ENCODE measurements at regions not wholly inside any gene's neighbourhood (a gene's known extent, or its start where the extent isn't known, plus 50 kb on each side); places are given as distances from the start of the nearest gene placed in this dataset.

DNA sequence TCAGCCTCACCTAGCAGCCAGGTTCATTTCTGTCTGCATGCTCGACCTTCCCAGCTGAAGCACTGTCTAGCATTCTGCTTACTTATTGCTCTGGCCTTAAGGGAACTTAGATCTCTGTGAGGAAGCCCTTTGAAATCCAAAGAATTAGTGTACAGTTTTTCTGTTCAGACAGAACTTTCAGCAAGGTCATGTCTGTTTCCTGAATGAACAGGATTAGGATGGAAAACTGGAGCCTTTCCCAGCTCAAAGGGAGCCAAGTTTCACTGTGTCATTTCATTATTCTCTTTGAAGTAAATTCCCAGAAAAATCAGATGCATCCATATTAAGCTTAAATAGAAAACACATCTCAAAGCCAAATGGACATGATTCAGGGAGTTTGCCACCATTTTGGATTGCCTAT lies 457.3 kb upstream of the KCNMB2 start:
- Mint-ChIP-seq H3K9me3 (no peaks in the 10 kb centered on the region), H3K27me3 (ENCODE audit: low read depth) (no peaks in the 10 kb centered on the region), H3K27ac (no peak overlapping the region), H3K4me3 (no peak overlapping the region), H3K36me3 (ENCODE audit: low read depth) (no peaks in the 10 kb centered on the region), H3K4me1 (ENCODE audit: low read depth) (peaks cover 25% of the 10 kb centered on the region)
- no peak for DNase-seq
- CTCF ChIA-PET, result interaction anchor here (0.8 to 1.1 kb wide), 2 partner anchors 14 to 20 kb away, joined by 4 read pairs; no protein-coding TSS in a partner anchor
- intact Hi-C loops (cut with micrococcal nuclease), result no loop called here

GRCh38 chr3:178079966-178080365 lies 456.3 kb upstream of the KCNMB2 start:
- DNase-seq, result no peak
- Mint-ChIP-seq H3K4me3 (no peak overlapping the region), H3K9me3 (no peaks in the 10 kb centered on the region), H3K36me3 (ENCODE audit: low read depth) (no peaks in the 10 kb centered on the region), H3K4me1 (ENCODE audit: low read depth) (peaks cover 33% of the 10 kb centered on the region), H3K27me3 (ENCODE audit: low read depth) (no peaks in the 10 kb centered on the region), H3K27ac (no peak overlapping the region)
- CTCF ChIA-PET, result no interaction called here
- intact Hi-C loops (cut with micrococcal nuclease), result no loop called here

- no peak for DNase-seq
- Mint-ChIP-seq H3K27ac (no peak overlapping the region), H3K9me3 (no peaks in the 10 kb centered on the region), H3K27me3 (ENCODE audit: low read depth) (no peaks in the 10 kb centered on the region), H3K4me3 (no peak overlapping the region), H3K4me1 (ENCODE audit: low read depth) (peaks cover 41% of the 10 kb centered on the region), H3K36me3 (ENCODE audit: low read depth) (no peaks in the 10 kb centered on the region)
- CTCF ChIA-PET, result no interaction called here
- intact Hi-C loops (cut with micrococcal nuclease), result no loop called here
Measured at GRCh38 chr3:178082326-178082906, 453.8 kb upstream of the KCNMB2 start.

- no peaks in the 10 kb centered on the region for H3K9me3 Mint-ChIP-seq
- no peak overlapping the region for H3K4me3 Mint-ChIP-seq
- H3K4me1 Mint-ChIP-seq (ENCODE audit: low read depth), result peaks cover 41% of the 10 kb centered on the region
- no peak overlapping the region for H3K27ac Mint-ChIP-seq
- no peaks in the 10 kb centered on the region for H3K36me3 Mint-ChIP-seq (ENCODE audit: low read depth)
- intact Hi-C loops (cut with micrococcal nuclease), result loop anchor here (2.0 kb wide), 1 partner anchor 81 kb away; no protein-coding TSS in a partner anchor
- no peaks in the 10 kb centered on the region for H3K27me3 Mint-ChIP-seq (ENCODE audit: low read depth)
- CTCF ChIA-PET, result interaction anchor here (0.7 to 1.5 kb wide), 5 partner anchors 9 to 323 kb away, joined by 3 to 4 read pairs (median 3); no protein-coding TSS in a partner anchor
- DNase-seq, result peak; percentile 9
Measured at GRCh38 chr3:178083906-178084866, 452.1 kb upstream of the KCNMB2 start.

DNA sequence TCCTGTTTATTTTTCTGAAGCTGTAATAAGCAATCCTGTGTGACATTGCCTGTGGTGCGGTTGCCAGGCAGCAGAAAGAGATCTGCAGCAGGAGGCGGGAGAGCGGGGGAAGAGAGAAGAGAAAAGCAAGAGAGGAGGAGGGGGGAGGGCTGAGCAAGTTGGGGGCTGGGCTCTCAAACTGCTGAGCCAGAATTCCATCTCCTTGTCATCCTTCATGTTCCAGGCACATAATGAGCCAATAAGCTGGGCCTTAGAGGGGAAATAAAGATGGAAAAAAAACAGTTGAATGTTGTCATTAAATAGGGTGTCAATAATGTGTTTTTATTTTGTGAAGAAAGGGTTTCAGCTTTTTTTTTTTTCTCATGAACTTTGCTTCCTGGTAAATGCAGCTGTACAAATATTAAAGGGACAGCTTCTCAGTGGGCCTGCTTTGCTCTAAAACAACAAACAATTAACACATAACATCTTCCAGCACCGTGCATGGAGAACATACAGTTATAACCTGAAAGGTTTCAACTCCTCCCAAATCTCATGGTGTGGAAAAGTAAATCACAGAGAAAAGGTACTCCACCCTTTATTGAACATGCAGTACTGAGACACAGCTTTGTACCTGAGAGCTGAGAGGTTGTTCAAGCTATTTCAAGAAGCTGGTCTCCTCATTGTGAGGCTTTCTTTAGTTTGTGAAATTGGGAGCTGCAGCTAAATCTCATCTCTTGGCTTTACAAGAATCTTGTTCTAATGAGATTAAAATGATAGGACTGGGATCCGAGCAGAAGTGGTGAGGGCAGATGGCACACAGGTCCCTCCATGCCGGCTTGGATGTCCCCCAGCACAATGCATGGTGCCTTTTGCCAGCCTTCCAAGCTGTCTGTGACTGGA lies 451.1 kb upstream of the KCNMB2 start:
- H3K36me3 Mint-ChIP-seq (ENCODE audit: low read depth), result no peaks in the 10 kb centered on the region
- no peak overlapping the region for H3K4me3 Mint-ChIP-seq
- peak; percentile 71 for DNase-seq

GRCh38 chr3:178085817-178086123 lies 450.5 kb upstream of the KCNMB2 start:
- DNase-seq, result no peak
- intact Hi-C loops (cut with micrococcal nuclease), result loop anchor here (2.0 kb wide), 1 partner anchor 83 kb away; no protein-coding TSS in a partner anchor
- CTCF ChIA-PET, result no interaction called here
- H3K4me1 Mint-ChIP-seq (ENCODE audit: low read depth), result peaks cover 35% of the 10 kb centered on the region
- H3K4me3 Mint-ChIP-seq, result no peak overlapping the region
- H3K27me3 Mint-ChIP-seq (ENCODE audit: low read depth), result no peaks in the 10 kb centered on the region
- H3K9me3 Mint-ChIP-seq, result no peaks in the 10 kb centered on the region
- no peaks in the 10 kb centered on the region for H3K36me3 Mint-ChIP-seq (ENCODE audit: low read depth)
- H3K27ac Mint-ChIP-seq, result no peak overlapping the region

More for the DNA sequence above, 451.1 kb upstream of the KCNMB2 start:
- intact Hi-C loops (cut with micrococcal nuclease), result loop anchor here (2.0 kb wide), 1 partner anchor 82 kb away; no protein-coding TSS in a partner anchor
- Mint-ChIP-seq H3K27ac (no peak overlapping the region), H3K27me3 (ENCODE audit: low read depth) (no peaks in the 10 kb centered on the region), H3K4me1 (ENCODE audit: low read depth) (peaks cover 37% of the 10 kb centered on the region), H3K9me3 (no peaks in the 10 kb centered on the region)
- CTCF ChIA-PET, result interaction anchor here (1.1 to 1.5 kb wide), 4 partner anchors 8 to 324 kb away, joined by 3 to 4 read pairs (median 3); no protein-coding TSS in a partner anchor

DNA sequence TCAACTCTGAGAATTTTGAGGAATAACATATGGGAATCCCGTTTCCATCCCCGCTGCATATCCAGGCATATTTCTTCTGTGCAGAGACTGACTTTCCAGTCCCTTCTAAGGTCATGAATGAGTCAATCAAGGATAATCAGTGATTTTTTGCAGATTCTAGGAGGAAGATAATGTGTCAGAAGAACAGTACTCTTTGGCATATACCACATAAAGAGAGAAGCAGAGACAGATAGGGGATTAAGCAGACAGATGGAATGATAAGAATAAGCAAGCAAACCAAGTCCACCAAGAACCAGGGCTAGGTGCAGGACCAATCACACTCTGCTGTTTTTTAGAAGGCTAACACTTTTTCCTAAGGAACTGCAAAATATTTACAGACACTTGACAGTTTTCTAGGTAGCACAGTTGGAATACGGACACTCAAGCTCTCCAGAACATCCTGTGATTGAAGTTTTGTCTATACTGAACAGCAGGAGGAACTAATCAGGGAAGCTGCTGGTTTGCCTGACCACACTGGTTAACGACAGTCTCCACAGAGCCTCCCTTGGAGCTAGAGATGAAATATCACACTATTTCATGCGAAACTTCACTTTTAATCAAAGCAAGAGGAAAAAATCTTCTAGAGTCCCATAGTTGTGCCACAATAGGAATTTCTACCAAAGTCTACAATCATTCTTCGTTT lies 450.0 kb upstream of the KCNMB2 start:
- CTCF ChIA-PET, result no interaction called here
- intact Hi-C loops (cut with micrococcal nuclease), result no loop called here
- H3K4me1 Mint-ChIP-seq (ENCODE audit: low read depth), result peaks cover 35% of the 10 kb centered on the region

GRCh38 chr3:178087376-178087775 lies 448.9 kb upstream of the KCNMB2 start:
- H3K36me3 Mint-ChIP-seq (ENCODE audit: low read depth), result no peaks in the 10 kb centered on the region

More for the DNA sequence above, 450.0 kb upstream of the KCNMB2 start:
- H3K27me3 Mint-ChIP-seq (ENCODE audit: low read depth), result no peaks in the 10 kb centered on the region
- no peaks in the 10 kb centered on the region for H3K36me3 Mint-ChIP-seq (ENCODE audit: low read depth)
- no peak for DNase-seq
- H3K4me3 Mint-ChIP-seq, result no peak overlapping the region
- H3K27ac Mint-ChIP-seq, result no peak overlapping the region
- H3K9me3 Mint-ChIP-seq, result peaks cover under 1% of the 10 kb centered on the region

DNA sequence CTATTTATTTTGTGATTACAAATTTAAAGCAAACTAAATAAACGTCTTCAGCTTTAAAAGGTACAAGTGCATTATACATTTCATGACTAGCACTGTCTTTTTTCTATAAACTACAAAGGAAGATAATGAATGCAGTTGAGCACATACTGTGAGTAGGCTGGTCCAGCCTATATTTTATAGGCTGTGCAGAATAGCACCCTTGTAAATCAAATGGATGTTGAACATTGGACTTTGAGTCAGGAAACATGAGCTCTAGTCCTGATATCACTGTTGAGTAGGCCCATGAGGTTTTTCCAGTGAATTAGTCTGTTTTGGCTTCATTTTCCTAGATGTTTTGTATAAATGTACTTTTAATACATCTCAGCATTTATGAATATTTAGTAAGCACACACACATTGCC lies 447.3 kb upstream of the KCNMB2 start:
- CTCF ChIA-PET, result no interaction called here
- peaks cover 23% of the 10 kb centered on the region for H3K9me3 Mint-ChIP-seq
- no peak overlapping the region for H3K4me3 Mint-ChIP-seq
- no peaks in the 10 kb centered on the region for H3K27me3 Mint-ChIP-seq (ENCODE audit: low read depth)
- peaks cover 22% of the 10 kb centered on the region for H3K4me1 Mint-ChIP-seq (ENCODE audit: low read depth)
- DNase-seq, result no peak
- H3K36me3 Mint-ChIP-seq (ENCODE audit: low read depth), result peaks cover 1% of the 10 kb centered on the region
- intact Hi-C loops (cut with micrococcal nuclease), result no loop called here
- H3K27ac Mint-ChIP-seq, result no peak overlapping the region

More at GRCh38 chr3:178087376-178087775, 448.9 kb upstream of the KCNMB2 start:
- Mint-ChIP-seq H3K27ac (no peak overlapping the region), H3K27me3 (ENCODE audit: low read depth) (no peaks in the 10 kb centered on the region), H3K4me3 (no peak overlapping the region), H3K4me1 (ENCODE audit: low read depth) (peaks cover 33% of the 10 kb centered on the region), H3K9me3 (peaks cover 11% of the 10 kb centered on the region)
- CTCF ChIA-PET, result no interaction called here
- no peak for DNase-seq
- intact Hi-C loops (cut with micrococcal nuclease), result no loop called here

DNA sequence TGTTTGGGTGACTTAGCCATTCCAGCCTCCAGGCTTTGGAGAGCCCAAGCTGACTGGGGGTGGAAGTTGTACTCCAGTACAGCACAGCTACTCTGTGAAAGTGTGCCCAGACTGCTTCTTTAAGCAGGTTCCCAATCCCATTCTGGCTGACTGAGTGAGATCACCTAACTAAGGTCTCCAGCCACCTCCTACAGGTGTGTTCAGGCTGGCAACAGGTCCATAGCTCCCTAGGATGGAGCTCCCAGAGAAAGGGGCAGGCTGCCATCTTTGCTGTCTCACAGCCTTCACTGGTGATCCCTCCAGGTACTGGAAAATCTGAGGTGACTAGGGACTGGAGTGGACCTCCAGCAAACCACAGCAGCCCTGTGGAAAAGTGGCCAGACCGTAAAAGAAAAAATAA lies 445.3 kb upstream of the KCNMB2 start:
- Mint-ChIP-seq H3K27ac (no peak overlapping the region), H3K9me3 (peaks cover 26% of the 10 kb centered on the region), H3K36me3 (ENCODE audit: low read depth) (peaks cover 1% of the 10 kb centered on the region), H3K4me1 (ENCODE audit: low read depth) (peaks cover 3% of the 10 kb centered on the region), H3K27me3 (ENCODE audit: low read depth) (no peaks in the 10 kb centered on the region), H3K4me3 (no peak overlapping the region)
- no peak for DNase-seq
- CTCF ChIA-PET, result no interaction called here
- intact Hi-C loops (cut with micrococcal nuclease), result no loop called here

DNA sequence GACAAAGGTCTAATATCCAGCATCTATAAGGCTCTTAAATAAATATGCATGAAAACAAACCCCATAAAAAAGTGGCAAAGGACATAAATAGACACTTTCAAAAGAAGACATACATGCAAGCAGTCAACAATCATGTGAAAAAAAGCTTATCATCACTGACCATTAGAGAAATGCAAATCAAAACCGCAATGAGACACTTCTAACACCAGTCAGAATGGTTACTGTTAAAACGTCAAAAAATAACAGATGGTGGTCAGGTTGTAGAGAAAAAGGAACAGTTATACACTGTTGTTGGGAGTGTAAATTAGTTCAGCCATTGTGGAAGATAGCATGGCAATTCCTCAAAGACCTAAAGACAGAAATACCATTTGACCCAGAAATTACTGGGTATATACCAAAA lies 440.7 kb upstream of the KCNMB2 start:
- Mint-ChIP-seq H3K4me3 (no peak overlapping the region), H3K4me1 (ENCODE audit: low read depth) (peaks cover 3% of the 10 kb centered on the region), H3K36me3 (ENCODE audit: low read depth) (peaks cover 1% of the 10 kb centered on the region), H3K27ac (no peak overlapping the region), H3K27me3 (ENCODE audit: low read depth) (no peaks in the 10 kb centered on the region), H3K9me3 (peaks cover 26% of the 10 kb centered on the region)
- CTCF ChIA-PET, result interaction anchor here (0.6 kb wide), 1 partner anchor 590 kb away, joined by 4 read pairs; no protein-coding TSS in a partner anchor
- intact Hi-C loops (cut with micrococcal nuclease), result no loop called here
- no peak for DNase-seq
